ENCODE measurements at regions not wholly inside any gene's neighbourhood (a gene's known extent, or its start where the extent isn't known, plus 50 kb on each side); places are given as distances from the start of the nearest gene placed in this dataset.

DNA sequence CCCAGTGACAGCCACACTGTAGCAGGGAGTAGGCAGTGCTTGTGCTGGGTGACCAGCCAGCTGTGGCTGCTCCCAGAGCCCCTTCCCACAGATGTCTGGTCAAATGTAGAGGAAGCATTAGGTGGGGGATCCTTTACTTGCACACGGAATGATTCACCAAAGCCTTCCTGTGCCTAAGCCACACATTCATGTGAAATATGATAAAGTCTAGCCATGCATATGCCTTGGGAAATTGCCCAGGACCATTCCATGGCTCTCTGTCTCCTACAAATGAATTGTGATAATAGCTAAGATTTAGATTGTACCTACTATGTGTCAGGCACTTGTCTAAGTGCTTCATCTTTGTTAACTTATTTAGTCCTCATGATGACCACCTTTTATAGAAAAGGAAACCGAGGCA lies 217.5 kb upstream of the E2F8 start:
- TF ChIP-seq POLR2AphosphoS5 (IDR thresholded peaks at IDR 0.05; ENCODE audit: low read depth), result no peak
- TF ChIP-seq, protein P1, sequence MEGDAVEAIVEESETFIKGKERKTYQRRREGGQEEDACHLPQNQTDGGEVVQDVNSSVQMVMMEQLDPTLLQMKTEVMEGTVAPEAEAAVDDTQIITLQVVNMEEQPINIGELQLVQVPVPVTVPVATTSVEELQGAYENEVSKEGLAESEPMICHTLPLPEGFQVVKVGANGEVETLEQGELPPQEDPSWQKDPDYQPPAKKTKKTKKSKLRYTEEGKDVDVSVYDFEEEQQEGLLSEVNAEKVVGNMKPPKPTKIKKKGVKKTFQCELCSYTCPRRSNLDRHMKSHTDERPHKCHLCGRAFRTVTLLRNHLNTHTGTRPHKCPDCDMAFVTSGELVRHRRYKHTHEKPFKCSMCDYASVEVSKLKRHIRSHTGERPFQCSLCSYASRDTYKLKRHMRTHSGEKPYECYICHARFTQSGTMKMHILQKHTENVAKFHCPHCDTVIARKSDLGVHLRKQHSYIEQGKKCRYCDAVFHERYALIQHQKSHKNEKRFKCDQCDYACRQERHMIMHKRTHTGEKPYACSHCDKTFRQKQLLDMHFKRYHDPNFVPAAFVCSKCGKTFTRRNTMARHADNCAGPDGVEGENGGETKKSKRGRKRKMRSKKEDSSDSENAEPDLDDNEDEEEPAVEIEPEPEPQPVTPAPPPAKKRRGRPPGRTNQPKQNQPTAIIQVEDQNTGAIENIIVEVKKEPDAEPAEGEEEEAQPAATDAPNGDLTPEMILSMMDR (IDR thresholded peaks at IDR 0.05; ENCODE audit: insufficient read depth, low read length), result no peak
- no peak for TF ChIP-seq SPI1 (IDR thresholded peaks at IDR 0.05; ENCODE audit: borderline replicate concordance, low read depth)
- TF ChIP-seq, protein P2, sequence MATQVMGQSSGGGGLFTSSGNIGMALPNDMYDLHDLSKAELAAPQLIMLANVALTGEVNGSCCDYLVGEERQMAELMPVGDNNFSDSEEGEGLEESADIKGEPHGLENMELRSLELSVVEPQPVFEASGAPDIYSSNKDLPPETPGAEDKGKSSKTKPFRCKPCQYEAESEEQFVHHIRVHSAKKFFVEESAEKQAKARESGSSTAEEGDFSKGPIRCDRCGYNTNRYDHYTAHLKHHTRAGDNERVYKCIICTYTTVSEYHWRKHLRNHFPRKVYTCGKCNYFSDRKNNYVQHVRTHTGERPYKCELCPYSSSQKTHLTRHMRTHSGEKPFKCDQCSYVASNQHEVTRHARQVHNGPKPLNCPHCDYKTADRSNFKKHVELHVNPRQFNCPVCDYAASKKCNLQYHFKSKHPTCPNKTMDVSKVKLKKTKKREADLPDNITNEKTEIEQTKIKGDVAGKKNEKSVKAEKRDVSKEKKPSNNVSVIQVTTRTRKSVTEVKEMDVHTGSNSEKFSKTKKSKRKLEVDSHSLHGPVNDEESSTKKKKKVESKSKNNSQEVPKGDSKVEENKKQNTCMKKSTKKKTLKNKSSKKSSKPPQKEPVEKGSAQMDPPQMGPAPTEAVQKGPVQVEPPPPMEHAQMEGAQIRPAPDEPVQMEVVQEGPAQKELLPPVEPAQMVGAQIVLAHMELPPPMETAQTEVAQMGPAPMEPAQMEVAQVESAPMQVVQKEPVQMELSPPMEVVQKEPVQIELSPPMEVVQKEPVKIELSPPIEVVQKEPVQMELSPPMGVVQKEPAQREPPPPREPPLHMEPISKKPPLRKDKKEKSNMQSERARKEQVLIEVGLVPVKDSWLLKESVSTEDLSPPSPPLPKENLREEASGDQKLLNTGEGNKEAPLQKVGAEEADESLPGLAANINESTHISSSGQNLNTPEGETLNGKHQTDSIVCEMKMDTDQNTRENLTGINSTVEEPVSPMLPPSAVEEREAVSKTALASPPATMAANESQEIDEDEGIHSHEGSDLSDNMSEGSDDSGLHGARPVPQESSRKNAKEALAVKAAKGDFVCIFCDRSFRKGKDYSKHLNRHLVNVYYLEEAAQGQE (IDR thresholded peaks at IDR 0.05; ENCODE audit: insufficient replicate concordance, low read depth), result no peak
- TF ChIP-seq GABPA (IDR thresholded peaks at IDR 0.05; ENCODE audit: low read depth), result no peak
- no peak for DNase-seq (ENCODE audit: low read depth in 1 of 2, low spot score in 1 of 2)
- Histone ChIP-seq H3K4me3 (replicated peaks; ENCODE audit: insufficient read depth, low read length) (no peak overlapping the region), H3K27me3 (ENCODE audit: insufficient read depth, poor library complexity, severe bottlenecking) (no peaks in the 10 kb centered on the region), H3K27ac (replicated peaks) (no peak overlapping the region)

DNA sequence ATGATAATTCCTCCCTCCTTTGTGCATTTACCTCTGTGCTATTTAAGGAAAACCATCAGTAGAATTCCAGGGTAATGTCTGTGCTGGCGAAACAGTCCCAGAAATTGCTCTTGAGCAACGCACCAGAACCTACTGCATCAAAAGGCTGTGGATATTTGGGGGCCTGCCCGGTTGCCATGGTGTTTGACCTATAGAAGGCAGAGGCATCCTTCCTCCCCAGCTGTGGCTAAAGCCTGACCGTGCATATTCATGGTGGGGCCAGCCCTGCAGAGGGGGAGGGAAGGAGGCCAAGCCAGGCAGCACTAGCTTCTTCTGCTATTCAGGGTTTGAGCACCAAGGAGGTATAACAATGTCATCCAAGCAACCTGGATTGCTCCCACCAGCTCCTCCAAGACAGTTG lies 215.0 kb upstream of the E2F8 start:
- H3K27ac ChIP-seq (replicated peaks), result no peak overlapping the region
- H3K27me3 ChIP-seq (ENCODE audit: insufficient read depth, poor library complexity, severe bottlenecking), result no peaks in the 10 kb centered on the region
- no peak overlapping the region for H3K4me3 ChIP-seq (replicated peaks; ENCODE audit: insufficient read depth, low read length)
- no peak for DNase-seq (ENCODE audit: low read depth in 1 of 2, low spot score in 1 of 2)
- TF ChIP-seq, protein P2 (IDR thresholded peaks at IDR 0.05; ENCODE audit: insufficient replicate concordance, low read depth), result no peak
- TF ChIP-seq, protein P1 (IDR thresholded peaks at IDR 0.05; ENCODE audit: insufficient read depth, low read length), result no peak
- TF ChIP-seq POLR2AphosphoS5 (IDR thresholded peaks at IDR 0.05; ENCODE audit: low read depth), result no peak
- TF ChIP-seq SPI1 (IDR thresholded peaks at IDR 0.05; ENCODE audit: borderline replicate concordance, low read depth), result no peak
- TF ChIP-seq GABPA (IDR thresholded peaks at IDR 0.05; ENCODE audit: low read depth), result no peak

DNA sequence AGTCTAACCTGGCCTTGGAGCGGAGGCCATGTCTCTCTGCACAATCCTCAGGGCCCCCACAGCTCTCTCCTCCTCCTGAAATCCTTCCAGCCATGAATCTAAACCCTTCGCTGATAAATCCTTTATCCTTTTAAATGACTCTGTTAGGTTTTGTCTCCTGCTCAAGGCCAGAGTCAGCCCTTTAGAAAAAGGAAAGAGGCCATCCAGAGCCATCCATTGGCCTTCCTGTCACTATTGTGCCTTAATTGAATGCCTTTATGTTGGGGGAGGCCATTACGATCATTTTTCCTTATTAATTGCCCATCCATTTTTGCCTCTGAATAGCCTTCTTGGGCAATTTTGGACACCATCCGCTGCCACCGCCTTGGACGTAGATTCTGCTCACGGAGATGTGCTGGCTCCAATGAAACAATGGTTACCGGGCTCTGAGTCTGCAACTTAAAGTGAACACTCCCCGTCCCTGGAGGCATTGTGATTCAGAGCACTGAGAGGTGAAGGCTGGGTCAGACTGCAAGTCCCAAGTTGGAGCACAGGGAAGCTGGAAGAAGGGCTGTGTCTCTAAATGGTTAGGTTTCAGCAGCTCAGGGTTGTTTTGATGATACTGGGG lies 213.0 kb upstream of the E2F8 start:
- Histone ChIP-seq H3K4me3 (replicated peaks; ENCODE audit: insufficient read depth, low read length) (no peak overlapping the region), H3K27ac (replicated peaks) (no peak overlapping the region), H3K27me3 (ENCODE audit: insufficient read depth, poor library complexity, severe bottlenecking) (no peaks in the 10 kb centered on the region)
- no peak for DNase-seq (ENCODE audit: low read depth in 1 of 2, low spot score in 1 of 2)
- TF ChIP-seq, protein P1 (IDR thresholded peaks at IDR 0.05; ENCODE audit: insufficient read depth, low read length), result no peak
- TF ChIP-seq, protein P2 (IDR thresholded peaks at IDR 0.05; ENCODE audit: insufficient replicate concordance, low read depth), result no peak
- TF ChIP-seq GABPA (IDR thresholded peaks at IDR 0.05; ENCODE audit: low read depth) (no peak), POLR2AphosphoS5 (IDR thresholded peaks at IDR 0.05; ENCODE audit: low read depth) (no peak), SPI1 (IDR thresholded peaks at IDR 0.05; ENCODE audit: borderline replicate concordance, low read depth) (no peak)

Measured in HL-60 (cell line).